H9 (cell line): ENCODE measurements at regions not wholly inside any gene's neighbourhood (a gene's known extent, or its start where the extent isn't known, plus 50 kb on each side); places are given as distances from the start of the nearest gene placed in this dataset.
"Not testable (repeated sequence)": the region's sequence is repeated elsewhere in the genome, so short reads cannot be mapped to it uniquely, and the experiment has no call there.

Experiments used
- DNase-seq: peaks from one replicate; pipeline ENCODE4 v3.0.0-alpha.2; 2017
- H2AFZ ChIP-seq: one replicate; pipeline ENCODE4 v1.6.1; 2013; ENCODE audit warnings: mild to moderate bottlenecking, low read length, control low read depth, moderate library complexity
- H2AK5ac ChIP-seq: 2 replicates; pipeline ENCODE4 v1.6.1; 2013; ENCODE audit warnings: low read length, control low read depth, mixed read lengths; ENCODE audit not compliant: insufficient read length
- H2BK120ac ChIP-seq: one replicate; pipeline ENCODE4 v1.6.1; 2013; ENCODE audit warnings: low read depth, mild to moderate bottlenecking, low read length, control low read depth, inconsistent platforms; ENCODE audit not compliant: poor library complexity, severe bottlenecking
- H2BK12ac ChIP-seq: 2 replicates; pipeline ENCODE4 v1.6.1; 2013; ENCODE audit warnings: low read length, control low read depth, mixed read lengths, low read depth; ENCODE audit not compliant: insufficient read length
- H2BK15ac ChIP-seq: 2 replicates; pipeline ENCODE4 v1.6.1; 2013; ENCODE audit warnings: low read depth, low read length, control low read depth
- H2BK20ac ChIP-seq: one replicate; pipeline ENCODE4 v1.6.1; 2013; ENCODE audit warnings: low read depth, mild to moderate bottlenecking, low read length, control low read depth, inconsistent platforms; ENCODE audit not compliant: poor library complexity, severe bottlenecking
- H2BK5ac ChIP-seq: 2 replicates; pipeline ENCODE4 v1.6.1; 2013; ENCODE audit warnings: low read length, control low read depth, mixed read lengths; ENCODE audit not compliant: insufficient read length
- H3K14ac ChIP-seq: 2 replicates; pipeline ENCODE4 v1.6.1; 2013; ENCODE audit warnings: low read length, control low read depth; ENCODE audit not compliant: insufficient read depth
- H3K18ac ChIP-seq: 2 replicates; pipeline ENCODE4 v1.6.1; 2013; ENCODE audit warnings: low read depth, mild to moderate bottlenecking, mixed read lengths, low read length, control low read depth; ENCODE audit not compliant: insufficient read length
- H3K23ac ChIP-seq: 2 replicates; pipeline ENCODE4 v1.6.1; 2013; ENCODE audit warnings: low read length, control low read depth, mixed read lengths, low read depth; ENCODE audit not compliant: insufficient read length
- H3K23me2 ChIP-seq: 2 replicates; pipeline ENCODE4 v1.6.1; 2013; ENCODE audit warnings: low read depth, mild to moderate bottlenecking, mixed read lengths, low read length, control low read depth; ENCODE audit not compliant: insufficient read length, poor library complexity, severe bottlenecking
- H3K27ac ChIP-seq: 2 replicates; pipeline ENCODE4 v1.5.1; 2013; ENCODE audit warnings: low read length, control low read depth, mixed read lengths, low read depth; ENCODE audit not compliant: insufficient read length
- H3K27me3 ChIP-seq: 2 replicates; pipeline ENCODE4 v1.6.1; 2013; ENCODE audit warnings: low read length, control low read depth, inconsistent platforms; ENCODE audit not compliant: insufficient read depth
- H3K4ac ChIP-seq: 2 replicates; pipeline ENCODE4 v1.6.1; 2013; ENCODE audit warnings: low read depth, mild to moderate bottlenecking, control low read depth, inconsistent platforms, low read length, moderate library complexity
- H3K4me1 ChIP-seq: 2 replicates; pipeline ENCODE4 v1.6.1; 2013; ENCODE audit warnings: low read length, control low read depth, inconsistent platforms; ENCODE audit not compliant: insufficient read depth
- H3K4me2 ChIP-seq: 2 replicates; pipeline ENCODE4 v1.6.1; 2013; ENCODE audit warnings: low read length, control low read depth, mixed read lengths; ENCODE audit not compliant: insufficient read length, insufficient read depth
- H3K56ac ChIP-seq: 2 replicates; pipeline ENCODE4 v1.6.1; 2013; ENCODE audit warnings: low read depth, mild to moderate bottlenecking, mixed read lengths, low read length, control low read depth; ENCODE audit not compliant: insufficient read length
- H3K79me1 ChIP-seq: 2 replicates; pipeline ENCODE4 v1.6.1; 2013; ENCODE audit warnings: low read depth, mild to moderate bottlenecking, moderate library complexity, low read length, control low read depth, inconsistent platforms; ENCODE audit not compliant: insufficient read depth, poor library complexity, severe bottlenecking
- H3K79me2 ChIP-seq: 2 replicates; pipeline ENCODE4 v1.6.1; 2013; ENCODE audit warnings: low read length, control low read depth, inconsistent platforms; ENCODE audit not compliant: insufficient read depth
- H3K9ac ChIP-seq: 2 replicates; pipeline ENCODE4 v1.6.1; 2013; ENCODE audit warnings: low read length, control low read depth, mixed read lengths; ENCODE audit not compliant: insufficient read length; ENCODE audit errors: extremely low read depth
- H3K9me3 ChIP-seq: one replicate; pipeline ENCODE4 v1.6.1; 2013; ENCODE audit warnings: low read depth, low read length, inconsistent platforms; ENCODE audit not compliant: control insufficient read depth
- H3T11ph ChIP-seq: one replicate; pipeline ENCODE4 v1.6.1; 2013; ENCODE audit warnings: mild to moderate bottlenecking, low read length, control low read depth, inconsistent platforms
- H4K20me1 ChIP-seq: one replicate; pipeline ENCODE4 v1.6.1; 2013; ENCODE audit not compliant: control insufficient read depth, insufficient read length, insufficient read depth
- H4K5ac ChIP-seq: 2 replicates; pipeline ENCODE4 v1.6.1; 2013; ENCODE audit warnings: low read depth, mild to moderate bottlenecking, mixed read lengths, low read length, control low read depth; ENCODE audit not compliant: insufficient read length
- H4K8ac ChIP-seq: replicated peaks from 2 replicates; pipeline ENCODE4 v1.6.1; 2013; ENCODE audit warnings: low read length, control low read depth, mixed read lengths, low read depth; ENCODE audit not compliant: insufficient read length
- H4K91ac ChIP-seq: 2 replicates; pipeline ENCODE4 v1.6.1; 2013; ENCODE audit warnings: low read depth, mild to moderate bottlenecking, moderate library complexity, mixed read lengths, low read length, control low read depth; ENCODE audit not compliant: insufficient read length
- H3K27ac Mint-ChIP-seq, 3 experiments: 2 replicates in 2 of 3; 3 replicates in 1 of 3; pipeline ENCODE4 v1.8.0; 2020 to 2021; ENCODE audit warnings: mixed read lengths in 3 of 3, mild to moderate bottlenecking in 1 of 3, moderate library complexity in 1 of 3
- H3K27me3 Mint-ChIP-seq: 2 replicates; pipeline ENCODE4 v1.8.0; 2021; ENCODE audit warnings: low read depth, mild to moderate bottlenecking, moderate library complexity, mixed read lengths
- H3K36me3 Mint-ChIP-seq, 3 experiments: 2 replicates in 2 of 3; 3 replicates in 1 of 3; pipeline ENCODE4 v1.8.0; 2020 to 2021; ENCODE audit warnings: low read depth in 3 of 3, mixed read lengths in 3 of 3; ENCODE audit not compliant: insufficient read depth in 1 of 3
- H3K4me1 Mint-ChIP-seq, 2 experiments: 2 replicates each; pipeline ENCODE4 v1.8.0; 2020; ENCODE audit warnings: mixed read lengths in 2 of 2
- H3K4me3 Mint-ChIP-seq, 2 experiments: 2 replicates in 1 of 2; 3 replicates in 1 of 2; pipeline ENCODE4 v1.8.0; 2020 to 2021; ENCODE audit warnings: mild to moderate bottlenecking in 2 of 2, mixed read lengths in 2 of 2, moderate library complexity in 1 of 2
- H3K9me3 Mint-ChIP-seq, 2 experiments: 2 replicates in 1 of 2; 3 replicates in 1 of 2; pipeline ENCODE4 v1.8.0; 2020; ENCODE audit warnings: mild to moderate bottlenecking in 2 of 2, mixed read lengths in 2 of 2, moderate library complexity in 1 of 2
- WGBS: extraction: QIAGEN DNeasy Blood & Tissue Kit; methylation state at CpG from one replicate; pipeline ENCODE4 v1.1.7; 2013; ENCODE audit warnings: missing lambda C conversion rate, low lambda C conversion rate, mixed read lengths; ENCODE audit not compliant: insufficient read length; ENCODE audit errors: extremely low coverage; 5-methylcytosine and 5-hydroxymethylcytosine counted together

DNA sequence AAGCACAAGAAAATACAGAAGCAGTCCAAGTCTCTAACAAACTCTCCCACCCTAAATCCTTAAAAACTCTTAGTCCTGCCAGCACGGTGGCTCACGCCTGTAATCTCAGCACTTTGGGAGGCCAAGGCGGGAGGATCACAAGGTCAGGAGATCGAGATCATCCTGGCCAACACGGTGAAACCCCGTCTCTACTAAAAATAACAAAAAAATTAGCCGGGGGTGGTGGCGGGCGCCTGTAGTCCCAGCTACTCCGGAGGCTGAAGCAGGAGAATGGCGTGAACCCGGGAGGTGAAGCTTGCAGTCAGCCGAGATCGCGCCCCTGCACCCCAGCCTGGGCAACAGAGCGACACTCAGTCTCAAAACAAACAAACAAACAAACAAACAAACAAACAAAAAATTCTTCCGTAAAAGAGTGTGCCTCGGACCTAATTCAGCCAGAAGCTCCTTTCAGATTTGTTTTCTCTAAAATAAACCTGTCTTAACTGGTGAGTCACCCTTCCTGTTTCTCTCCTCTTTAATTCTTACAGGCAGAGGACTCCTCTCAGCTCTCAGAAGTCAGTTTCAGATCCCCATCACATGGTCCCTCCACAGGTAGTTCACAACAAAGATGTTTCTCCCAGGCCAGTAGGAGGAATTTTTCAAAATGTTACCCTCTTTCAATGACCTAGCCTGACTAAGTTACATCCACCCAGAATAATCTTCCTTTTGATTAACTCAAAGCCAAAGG is 953.2 kb downstream of the STIM2 start:
- H3K23me2 ChIP-seq, H2BK15ac ChIP-seq, H4K91ac ChIP-seq, H4K20me1 ChIP-seq, H3K23ac ChIP-seq, H3K27ac ChIP-seq, H2BK12ac ChIP-seq, H3K27me3 ChIP-seq, H3K56ac ChIP-seq, H3K14ac ChIP-seq, H3K27me3 Mint-ChIP-seq, H2BK5ac ChIP-seq, DNase-seq, H3K9ac ChIP-seq, H3K79me2 ChIP-seq, H3K4ac ChIP-seq, H2BK20ac ChIP-seq, H3K4me3 Mint-ChIP-seq, H3K4me1 ChIP-seq, H3K79me1 ChIP-seq, H2AFZ ChIP-seq, H3K4me2 ChIP-seq, H3K4me1 Mint-ChIP-seq, H2AK5ac ChIP-seq, H3T11ph ChIP-seq, H4K5ac ChIP-seq, H2BK120ac ChIP-seq, H4K8ac ChIP-seq, H3K18ac ChIP-seq: not testable (repeated sequence)
- Mint-ChIP-seq H3K27ac (peak overlapping the region in 2 of 3 experiments; percentile 30 to 88; a peak in 3 of 7 replicates), H3K9me3 (peaks cover 23 to 26% of the 10 kb centered on the region in 2 experiments), H3K36me3 (peaks cover 9 to 23% (median 12%) of the 10 kb centered on the region in 3 experiments)
- WGBS = no CpG with 5 or more reads among the region's 18 CpGs
- peaks cover 11% of the 10 kb centered on the region for H3K9me3 ChIP-seq
